Colonic mucosa (tissue), 4 donors: ENCODE measurements at regions not wholly inside any gene's neighbourhood (a gene's known extent, or its start where the extent isn't known, plus 50 kb on each side); places are given as distances from the start of the nearest gene placed in this dataset.

Source experiments
- DNase-seq: peaks from one replicate; pipeline ENCODE4 v3.0.0-alpha.2; 2020
- H3K27ac ChIP-seq: fragments of 200-600 bp; one replicate; pipeline ENCODE4 v1.8.0; 2021
- H3K27me3 ChIP-seq: fragments of 200-600 bp; one replicate; pipeline ENCODE4 v1.8.0; 2021
- H3K36me3 ChIP-seq: fragments of 200-600 bp; one replicate; pipeline ENCODE4 v1.8.0; 2021
- H3K4me1 ChIP-seq: fragments of 200-600 bp; one replicate; pipeline ENCODE4 v1.8.0; 2021; ENCODE audit warnings: mild to moderate bottlenecking
- H3K4me3 ChIP-seq: fragments of 200-600 bp; one replicate; pipeline ENCODE4 v1.8.0; 2021
- H3K9ac ChIP-seq, 2 donors: one replicate each; pipeline ENCODE4 v1.7.0; 2013; ENCODE audit warnings: control low read depth in 2 of 2, low read depth in 2 of 2, low read length in 2 of 2
- H3K9me3 ChIP-seq: fragments of 200-600 bp; one replicate; pipeline ENCODE4 v1.8.0; 2021
- CTCF ChIP-seq: fragments of 200-600 bp; IDR thresholded peaks from one replicate; pipeline ENCODE4 v1.8.0; 2022; ENCODE audit warnings: antibody characterized with exemption, mild to moderate bottlenecking
- intact Hi-C: fragments of 100-400 bp; cut with DNase I; formaldehyde crosslinking; loops from one replicate; pipeline ENCODE4 v1.14.1; 2022
- donor health status: healthy.
- donor health status: DM: no; HTN: no; CAD: no.
- donor health status: DM: no; HTN: no; CAD: no.

GRCh38 chr16:86682219-86682904 lies 104.0 kb downstream of the FOXL1 start:
- no peaks in the 10 kb centered on the region for H3K9me3 ChIP-seq
- H3K27me3 ChIP-seq: no peaks in the 10 kb centered on the region

DNA sequence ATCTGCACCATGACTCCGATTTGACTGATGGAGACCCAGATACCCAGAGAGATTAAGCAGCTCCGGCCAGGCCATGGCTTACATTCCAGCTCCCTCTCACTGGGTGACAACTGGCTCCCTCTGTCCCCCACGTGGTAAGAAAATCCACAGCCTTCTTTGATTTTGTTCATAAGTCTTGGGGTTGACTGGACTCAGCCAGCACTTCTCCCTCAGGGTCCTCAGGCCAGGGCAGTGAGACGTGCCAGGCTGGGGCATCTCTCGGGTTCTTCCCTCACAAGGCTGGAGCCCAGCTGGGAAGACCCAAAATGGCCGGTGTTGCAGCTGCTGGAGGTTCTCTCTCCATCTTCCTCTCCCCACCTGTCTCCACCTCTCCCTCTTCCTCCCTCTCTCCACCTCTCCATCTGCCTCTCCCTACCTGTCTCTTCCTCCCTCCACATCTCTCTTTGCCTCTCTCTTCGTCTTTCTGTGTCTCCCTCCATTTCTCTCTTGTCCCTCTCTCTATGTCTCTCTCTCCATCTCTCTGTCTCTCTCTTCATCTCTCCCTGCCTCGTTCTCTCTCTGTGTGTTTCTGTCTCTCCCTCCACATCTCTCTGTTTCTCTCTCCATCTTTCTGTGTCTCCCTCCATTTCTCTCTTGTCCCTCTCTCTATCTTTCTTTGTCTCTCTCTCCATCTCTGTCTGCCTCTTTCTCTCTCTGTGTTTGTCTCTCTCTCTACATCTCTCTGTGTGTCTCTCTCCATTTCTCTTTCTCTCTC lies 105.3 kb downstream of the FOXL1 start:
- no peak overlapping the region for H3K27ac ChIP-seq
- intact Hi-C loops: no loop called here
- no peak for TF ChIP-seq CTCF

More at GRCh38 chr16:86682219-86682904, 104.0 kb downstream of the FOXL1 start:
- Histone ChIP-seq H3K9ac (no peak overlapping the region), H3K4me1 (no peaks in the 10 kb centered on the region), H3K36me3 (no peaks in the 10 kb centered on the region), H3K27ac (no peak overlapping the region), H3K4me3 (no peak overlapping the region)
- DNase-seq: no peak
- no peak for TF ChIP-seq CTCF
- intact Hi-C loops: no loop called here

DNA sequence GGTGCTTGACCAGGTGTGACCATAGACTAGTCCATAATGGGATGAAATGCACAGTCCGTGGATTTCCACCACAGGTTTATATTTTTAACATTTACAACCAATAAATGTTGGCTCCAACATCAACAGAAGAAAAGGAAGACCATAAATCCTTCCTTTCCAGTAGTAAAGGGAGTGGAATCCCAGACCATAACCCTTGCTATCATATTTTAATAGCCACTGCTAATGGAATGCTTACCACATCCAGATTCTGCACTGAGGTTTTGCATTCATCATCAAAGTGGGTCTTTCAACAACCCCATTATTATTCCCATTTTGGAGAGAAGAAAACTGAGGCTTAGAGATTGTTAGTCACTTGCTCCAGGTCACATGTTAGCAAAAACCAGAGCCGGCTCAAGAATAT lies 106.7 kb downstream of the FOXL1 start:
- no peak overlapping the region for H3K4me3 ChIP-seq
- intact Hi-C loops: no loop called here
- no peaks in the 10 kb centered on the region for H3K27me3 ChIP-seq
- H3K9ac ChIP-seq: no peak overlapping the region
- no peak overlapping the region for H3K27ac ChIP-seq
- H3K4me1 ChIP-seq: no peaks in the 10 kb centered on the region
- DNase-seq: no peak
- no peaks in the 10 kb centered on the region for H3K9me3 ChIP-seq
- no peak for TF ChIP-seq CTCF
- H3K36me3 ChIP-seq: no peaks in the 10 kb centered on the region

More for the DNA sequence above, 105.3 kb downstream of the FOXL1 start:
- Histone ChIP-seq H3K4me3 (no peak overlapping the region), H3K4me1 (no peaks in the 10 kb centered on the region), H3K9ac (no peak overlapping the region), H3K9me3 (no peaks in the 10 kb centered on the region), H3K36me3 (no peaks in the 10 kb centered on the region), H3K27me3 (no peaks in the 10 kb centered on the region)
- no peak for DNase-seq

DNA sequence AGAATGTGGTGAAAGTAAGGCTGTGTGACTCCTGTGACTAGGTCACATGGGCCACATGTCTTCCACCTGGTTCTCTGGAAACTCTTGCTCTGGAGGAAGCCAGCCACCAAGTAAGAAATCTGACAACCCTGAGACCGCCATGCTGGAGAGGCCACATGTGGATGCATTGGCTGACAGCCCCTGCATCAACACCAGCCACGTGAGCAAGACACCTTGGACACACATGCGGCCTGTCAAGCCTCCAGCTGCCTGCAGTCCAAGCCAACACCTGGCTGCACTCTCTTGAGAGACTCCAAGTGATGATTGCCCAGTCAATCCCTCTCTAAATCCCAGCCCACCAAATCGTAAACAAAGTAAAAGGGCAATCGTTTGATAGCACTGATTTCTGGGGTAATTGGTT lies 112.6 kb downstream of the FOXL1 start:
- H3K9ac ChIP-seq: no peak overlapping the region
- no peaks in the 10 kb centered on the region for H3K4me1 ChIP-seq
- no peak for TF ChIP-seq CTCF
- DNase-seq: no peak
- H3K27ac ChIP-seq: no peak overlapping the region
- H3K27me3 ChIP-seq: no peaks in the 10 kb centered on the region
- H3K36me3 ChIP-seq: no peaks in the 10 kb centered on the region
- no peaks in the 10 kb centered on the region for H3K9me3 ChIP-seq
- H3K4me3 ChIP-seq: no peak overlapping the region
- intact Hi-C loops: no loop called here

DNA sequence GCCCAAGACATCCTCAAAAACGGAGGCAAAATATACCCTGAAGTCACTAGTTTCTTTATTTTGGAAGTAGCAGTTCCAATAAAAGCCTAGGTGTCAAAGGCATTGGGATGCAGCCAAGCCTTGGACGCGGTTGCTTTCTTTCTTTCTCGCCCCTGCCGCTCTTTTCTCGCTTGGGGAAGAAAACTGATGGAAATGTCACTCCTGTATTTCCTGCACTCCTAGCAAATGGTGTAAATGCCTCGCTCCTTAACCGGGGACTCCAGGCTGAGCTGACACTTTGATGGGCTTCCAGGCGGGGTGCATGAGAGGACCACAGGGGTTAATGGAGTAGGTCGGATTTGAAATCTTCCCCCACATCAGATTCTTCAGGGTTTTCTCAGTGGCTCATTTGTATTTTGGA lies 114.1 kb downstream of the FOXL1 start:
- H3K27me3 ChIP-seq: no peaks in the 10 kb centered on the region
- no peak overlapping the region for H3K9ac ChIP-seq
- no peak overlapping the region for H3K27ac ChIP-seq
- H3K9me3 ChIP-seq: no peaks in the 10 kb centered on the region
- no peak for TF ChIP-seq CTCF
- DNase-seq: no peak
- no peaks in the 10 kb centered on the region for H3K36me3 ChIP-seq
- no peaks in the 10 kb centered on the region for H3K4me1 ChIP-seq
- intact Hi-C loops: no loop called here
- no peak overlapping the region for H3K4me3 ChIP-seq
